Natural killer cell treated with Interleukin-12 subunit alpha and Interleukin-12 subunit beta and Interleukin-15 and Interleukin-18, amount 100 ng/mL, for 72 hours (primary cell): ENCODE measurements at regions not wholly inside any gene's neighbourhood (a gene's known extent, or its start where the extent isn't known, plus 50 kb on each side); places are given as distances from the start of the nearest gene placed in this dataset.
"Not testable (repeated sequence)": the region's sequence is repeated elsewhere in the genome, so short reads cannot be mapped to it uniquely, and the experiment has no call there.

Experiments
- ATAC-seq, 2 donors: fragments of 150-1000 bp; cut with Tn5 transposase in 1 of 2; sonication (Bioruptor Pico), chemical (Tn5 transposase) in 1 of 2; 2 replicates each; pipeline ENCODE4 v1.10.0; 2021
- DNase-seq: peaks from one replicate; pipeline ENCODE4 v3.0.0; 2022; ENCODE audit warnings: low spot score
- H3K27ac Mint-ChIP-seq, 2 donors: 1 replicate in 1 of 2; 2 replicates in 1 of 2; pipeline ENCODE4 v1.8.0; 2022; ENCODE audit warnings: mixed read lengths in 2 of 2, mild to moderate bottlenecking in 1 of 2, moderate library complexity in 1 of 2
- H3K27me3 Mint-ChIP-seq, 2 donors: 1 replicate in 1 of 2; 2 replicates in 1 of 2; pipeline ENCODE4 v1.8.0; 2022; ENCODE audit warnings: mixed read lengths in 2 of 2
- H3K36me3 Mint-ChIP-seq: one replicate; pipeline ENCODE4 v1.8.0; 2022; ENCODE audit warnings: mixed read lengths
- H3K4me1 Mint-ChIP-seq, 2 donors: 1 replicate in 1 of 2; 2 replicates in 1 of 2; pipeline ENCODE4 v1.8.0; 2022; ENCODE audit warnings: low read depth in 2 of 2, mixed read lengths in 2 of 2, mild to moderate bottlenecking in 1 of 2
- H3K4me3 Mint-ChIP-seq: one replicate; pipeline ENCODE4 v1.8.0; 2022; ENCODE audit warnings: mixed read lengths
- H3K9me3 Mint-ChIP-seq: 2 replicates; pipeline ENCODE4 v1.8.0; 2022; ENCODE audit warnings: mixed read lengths

DNA sequence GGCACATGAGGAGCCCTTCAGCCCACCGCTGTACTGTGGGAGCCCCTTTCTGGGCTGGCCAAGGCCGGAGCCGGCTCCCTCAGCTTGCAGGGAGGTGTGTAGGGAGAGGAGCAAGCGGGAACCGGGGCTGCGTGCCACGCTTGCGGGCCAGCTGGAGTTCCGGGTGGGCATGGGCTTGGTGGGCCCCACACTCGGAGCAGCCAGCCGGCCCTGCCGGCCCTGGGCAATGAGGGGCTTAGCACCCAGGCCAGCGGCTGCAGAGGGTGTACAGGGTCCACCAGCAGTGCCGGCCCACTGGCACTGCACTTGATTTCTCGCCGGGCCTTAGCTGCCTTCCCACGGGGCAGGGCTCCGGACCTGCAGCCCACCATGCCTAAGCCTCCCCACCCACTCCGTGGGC is 150.5 kb downstream of the OR4C45 start:
- H3K4me3 Mint-ChIP-seq, H3K27ac Mint-ChIP-seq, ATAC-seq, H3K4me1 Mint-ChIP-seq, H3K27me3 Mint-ChIP-seq, DNase-seq: not testable (repeated sequence)
- Mint-ChIP-seq H3K36me3 (peaks cover 15% of the 10 kb centered on the region), H3K9me3 (peaks cover 28% of the 10 kb centered on the region)

DNA sequence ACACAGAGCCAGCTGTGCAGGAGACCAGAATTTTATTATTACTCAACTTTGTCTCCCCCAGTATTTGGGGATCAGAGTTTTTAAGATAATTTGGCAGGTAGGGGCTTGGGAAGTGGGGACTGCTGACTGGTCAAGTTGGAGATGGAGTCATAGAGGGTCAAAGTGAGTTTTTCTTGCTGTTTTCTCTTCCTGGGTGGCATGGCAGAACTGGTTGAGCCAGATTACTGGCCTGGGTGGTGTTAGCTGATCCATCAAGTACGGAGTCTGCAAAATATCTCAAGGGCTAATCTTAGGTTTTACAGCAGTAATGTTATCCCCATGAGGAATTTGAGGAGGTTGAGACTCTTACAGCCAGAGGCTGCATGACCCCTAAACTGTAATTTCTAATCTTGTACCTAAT is 153.5 kb downstream of the OR4C45 start:
- H3K4me1 Mint-ChIP-seq = no peaks in the 10 kb centered on the region
- H3K9me3 Mint-ChIP-seq = peaks cover 21% of the 10 kb centered on the region
- H3K36me3 Mint-ChIP-seq = peaks cover 10% of the 10 kb centered on the region
- H3K27ac Mint-ChIP-seq = no peak overlapping the region
- no peak for ATAC-seq
- H3K27me3 Mint-ChIP-seq = no peaks in the 10 kb centered on the region
- no peak overlapping the region for H3K4me3 Mint-ChIP-seq
- DNase-seq = no peak

DNA sequence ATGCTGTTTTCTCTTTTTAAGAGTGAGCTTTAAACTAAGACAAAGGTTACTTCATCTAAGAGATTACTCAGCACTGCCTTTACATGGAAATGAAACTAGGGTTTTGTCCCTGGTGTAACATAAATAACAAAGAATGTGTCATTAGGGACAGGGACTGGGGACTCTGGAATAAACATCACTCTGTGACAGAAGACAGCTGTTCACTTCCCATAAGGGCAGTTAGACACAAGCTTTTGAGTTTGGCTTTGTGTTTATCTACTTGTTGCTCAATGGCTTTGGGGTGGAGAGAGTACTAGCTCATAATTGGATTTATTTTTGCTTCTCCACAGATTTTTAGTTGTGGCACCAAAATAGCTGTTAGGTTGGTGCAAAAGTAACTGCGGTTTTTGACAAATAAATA is 154.5 kb downstream of the OR4C45 start:
- H3K27me3 Mint-ChIP-seq = no peaks in the 10 kb centered on the region
- no peak for ATAC-seq
- H3K27ac Mint-ChIP-seq = no peak overlapping the region
- H3K36me3 Mint-ChIP-seq = peaks cover 14% of the 10 kb centered on the region
- H3K4me1 Mint-ChIP-seq = no peaks in the 10 kb centered on the region
- peaks cover 20% of the 10 kb centered on the region for H3K9me3 Mint-ChIP-seq
- no peak overlapping the region for H3K4me3 Mint-ChIP-seq
- no peak for DNase-seq

DNA sequence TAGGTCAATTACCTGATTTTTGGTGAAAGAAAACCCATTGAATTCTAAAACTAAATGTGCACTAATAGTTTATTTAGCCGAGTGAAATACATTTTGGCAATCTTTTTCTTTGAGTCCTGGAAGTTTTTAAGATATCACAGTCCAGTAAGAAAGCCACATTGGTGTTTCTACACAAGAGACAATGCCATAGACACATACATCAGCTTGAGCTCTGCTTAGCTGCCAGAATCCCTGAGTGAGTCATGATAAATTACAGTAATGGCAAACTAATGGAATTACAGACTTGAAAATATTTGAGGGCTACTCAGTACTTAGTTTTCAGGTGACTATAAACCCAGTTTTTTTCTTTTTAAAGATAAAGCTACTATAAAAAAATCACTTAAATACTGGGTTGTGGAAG is 155.4 kb downstream of the OR4C45 start:
- Mint-ChIP-seq H3K4me1 (no peaks in the 10 kb centered on the region), H3K36me3 (peaks cover 15% of the 10 kb centered on the region), H3K9me3 (peaks cover 15% of the 10 kb centered on the region), H3K27ac (no peak overlapping the region), H3K27me3 (no peaks in the 10 kb centered on the region), H3K4me3 (no peak overlapping the region)
- no peak for ATAC-seq
- DNase-seq = no peak

DNA sequence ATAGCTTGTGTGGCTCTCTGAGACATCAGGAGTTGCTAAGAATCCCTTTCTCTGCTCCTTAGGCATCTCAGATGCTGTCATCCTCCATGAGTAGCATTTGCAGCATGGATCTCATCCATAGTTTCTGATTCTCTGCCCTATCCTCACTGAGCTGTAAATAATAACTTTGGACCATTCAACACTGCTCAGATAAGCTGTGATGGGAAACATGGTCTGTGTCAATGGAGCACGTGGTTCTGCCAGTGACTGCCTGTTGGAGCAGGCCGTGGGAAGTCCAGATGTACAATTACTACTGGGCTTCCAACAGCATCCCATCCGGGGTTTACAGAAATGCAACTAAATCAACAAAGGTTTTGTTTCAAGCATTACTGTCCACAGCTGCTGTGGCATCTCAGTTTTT is 160.1 kb downstream of the OR4C45 start:
- H3K4me1 Mint-ChIP-seq = no peaks in the 10 kb centered on the region
- no peak for ATAC-seq
- peaks cover 11% of the 10 kb centered on the region for H3K36me3 Mint-ChIP-seq
- peaks cover 17% of the 10 kb centered on the region for H3K9me3 Mint-ChIP-seq
- no peak for DNase-seq
- no peak overlapping the region for H3K27ac Mint-ChIP-seq
- H3K4me3 Mint-ChIP-seq = no peak overlapping the region
- no peaks in the 10 kb centered on the region for H3K27me3 Mint-ChIP-seq

DNA sequence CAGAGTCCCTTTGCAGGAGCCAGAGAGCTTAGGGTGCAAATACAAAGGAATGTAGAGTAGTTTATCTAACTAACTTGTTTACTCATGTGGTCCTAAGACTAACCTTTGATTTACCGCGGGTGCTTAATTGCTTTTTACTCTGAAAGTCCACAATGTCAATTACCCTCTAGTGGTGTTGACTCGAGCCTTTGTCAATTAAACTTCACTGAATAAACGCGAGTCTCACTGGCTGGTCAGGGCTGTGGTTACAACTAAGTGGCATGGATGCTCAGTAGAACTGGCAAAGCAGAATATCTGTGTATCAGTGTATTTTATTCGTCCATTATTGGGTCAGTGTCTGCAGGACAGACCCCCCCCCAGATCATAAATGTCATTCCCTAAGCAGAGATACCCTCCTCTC is 181.7 kb downstream of the OR4C45 start:
- no peaks in the 10 kb centered on the region for H3K4me1 Mint-ChIP-seq
- no peak overlapping the region for H3K4me3 Mint-ChIP-seq
- DNase-seq (no peak), ATAC-seq (no peak)
- H3K27me3 Mint-ChIP-seq = no peaks in the 10 kb centered on the region
- H3K36me3 Mint-ChIP-seq = peaks cover 5% of the 10 kb centered on the region
- no peak overlapping the region for H3K27ac Mint-ChIP-seq
- peaks cover 24% of the 10 kb centered on the region for H3K9me3 Mint-ChIP-seq

DNA sequence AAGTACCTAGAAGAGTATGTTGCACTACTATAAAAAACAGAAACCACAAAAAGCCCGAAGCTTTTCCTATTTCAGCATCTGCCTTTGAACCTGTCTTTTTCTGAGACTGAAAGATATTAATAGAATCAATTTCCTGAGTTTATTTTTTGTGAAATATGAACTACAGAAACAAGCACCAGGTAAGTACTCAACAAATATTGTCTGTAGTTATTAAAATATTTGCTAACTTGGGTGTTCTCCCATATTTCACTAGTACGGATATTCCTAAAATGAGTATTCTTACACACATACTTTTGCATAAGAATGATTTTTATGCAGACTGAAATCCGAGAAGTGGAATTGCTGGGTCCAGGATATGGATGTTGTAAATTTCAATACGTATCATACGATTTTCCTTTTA is 188.0 kb downstream of the OR4C45 start:
- H3K4me3 Mint-ChIP-seq = no peak overlapping the region
- ATAC-seq (no peak), DNase-seq (no peak)
- no peaks in the 10 kb centered on the region for H3K36me3 Mint-ChIP-seq
- H3K9me3 Mint-ChIP-seq = peaks cover 10% of the 10 kb centered on the region
- H3K27me3 Mint-ChIP-seq = no peaks in the 10 kb centered on the region
- no peak overlapping the region for H3K27ac Mint-ChIP-seq
- H3K4me1 Mint-ChIP-seq = no peaks in the 10 kb centered on the region

DNA sequence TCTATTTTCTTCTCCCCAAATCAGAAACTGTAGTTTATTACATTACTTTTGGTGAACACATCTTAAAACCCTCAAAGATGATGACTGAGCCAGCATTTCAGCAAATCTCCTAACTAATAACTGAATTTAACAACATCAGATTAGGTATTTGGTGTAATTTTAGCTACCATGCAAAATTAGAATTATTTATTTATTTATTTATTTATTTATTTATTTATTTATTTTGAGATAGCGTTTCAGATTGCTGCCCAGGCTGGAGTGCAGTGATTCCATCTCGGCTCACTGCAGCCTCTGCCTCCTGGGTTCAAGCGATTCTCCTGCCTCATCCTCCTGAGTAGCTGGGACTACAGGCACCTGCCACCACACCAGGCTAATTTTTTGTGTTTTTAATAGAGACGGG is 205.7 kb downstream of the OR4C45 start:
- H3K4me3 Mint-ChIP-seq, H3K27ac Mint-ChIP-seq, ATAC-seq, H3K27me3 Mint-ChIP-seq, H3K36me3 Mint-ChIP-seq, H3K9me3 Mint-ChIP-seq, DNase-seq, H3K4me1 Mint-ChIP-seq: not testable (repeated sequence)

DNA sequence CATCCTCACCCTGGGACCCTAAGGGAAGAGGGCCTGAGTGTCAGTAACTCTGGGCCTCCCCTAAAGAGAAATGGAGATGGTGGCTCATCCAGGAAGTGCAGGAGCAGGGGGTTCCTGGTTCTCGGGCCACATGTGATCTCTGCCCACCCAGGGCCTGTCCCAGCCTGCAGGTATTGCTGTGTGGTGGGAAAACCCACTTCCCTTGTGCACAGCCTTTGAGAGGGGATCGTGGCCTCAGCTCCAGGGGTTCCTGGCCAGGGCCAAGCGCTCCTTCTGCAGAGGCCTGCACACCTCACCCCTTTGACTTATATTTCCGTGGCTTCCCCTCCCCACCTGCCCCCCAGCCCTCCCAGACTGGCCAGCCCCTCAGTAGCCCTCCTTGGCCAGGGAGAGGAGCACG is 213.5 kb downstream of the OR4C45 start:
- Mint-ChIP-seq H3K27me3 (no peaks in the 10 kb centered on the region), H3K4me3 (no peak overlapping the region), H3K27ac (no peak overlapping the region), H3K9me3 (peaks cover 3% of the 10 kb centered on the region), H3K36me3 (no peaks in the 10 kb centered on the region), H3K4me1 (no peaks in the 10 kb centered on the region)
- ATAC-seq = no peak
- DNase-seq = no peak

DNA sequence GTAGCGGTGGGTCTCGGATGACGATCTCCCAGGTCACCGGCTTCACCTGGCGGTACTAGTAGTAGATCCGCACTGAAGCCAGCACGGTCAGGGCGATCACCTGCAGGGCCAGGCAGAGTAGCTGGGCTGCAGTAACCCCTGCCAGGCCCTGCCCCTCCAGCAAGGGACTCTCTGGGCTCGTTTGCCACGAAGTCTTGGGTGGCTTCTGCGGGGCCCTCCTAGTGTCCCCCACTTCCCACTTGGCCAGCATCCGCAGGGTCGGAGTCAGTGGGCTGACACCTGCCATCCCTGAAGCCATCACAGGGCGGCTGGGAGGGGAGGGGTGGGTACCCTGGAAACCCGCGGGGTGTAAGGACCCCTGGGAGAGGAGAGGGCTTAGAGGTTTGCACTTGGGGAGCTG is 214.0 kb downstream of the OR4C45 start:
- Mint-ChIP-seq H3K27ac (no peak overlapping the region), H3K4me3 (no peak overlapping the region), H3K9me3 (peaks cover 3% of the 10 kb centered on the region), H3K27me3 (no peaks in the 10 kb centered on the region), H3K4me1 (no peaks in the 10 kb centered on the region), H3K36me3 (no peaks in the 10 kb centered on the region)
- ATAC-seq = no peak
- no peak for DNase-seq

DNA sequence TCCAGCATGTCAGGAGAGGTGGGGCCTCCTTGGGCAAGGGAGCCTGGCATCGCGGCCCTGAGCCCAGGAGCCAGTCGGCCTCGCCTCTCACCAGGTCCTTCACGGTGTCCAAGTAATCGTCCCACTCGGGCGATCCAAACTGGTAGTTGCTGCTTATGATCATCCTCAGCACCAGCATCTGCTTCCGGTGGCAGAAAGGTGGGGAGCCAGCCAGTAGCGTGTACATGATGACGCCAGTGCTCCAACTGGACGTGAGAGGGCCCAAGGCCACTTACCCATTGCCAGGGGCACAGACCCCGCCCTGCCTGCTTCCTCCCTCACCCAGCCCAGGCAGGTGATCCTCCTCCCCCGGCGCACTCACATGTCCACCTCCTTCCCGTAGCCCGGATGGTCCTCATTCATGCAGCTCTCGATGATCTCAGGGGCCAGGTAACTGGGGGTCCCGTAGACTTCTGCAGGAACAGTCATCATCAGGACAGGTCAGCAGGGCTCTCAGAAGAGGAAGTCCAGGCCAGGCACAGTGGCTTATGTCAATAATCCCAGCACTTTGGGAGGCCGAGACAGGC is 214.7 kb downstream of the OR4C45 start:
- no peak for DNase-seq
- peaks cover 3% of the 10 kb centered on the region for H3K9me3 Mint-ChIP-seq
- no peak overlapping the region for H3K4me3 Mint-ChIP-seq
- no peak for ATAC-seq
- no peaks in the 10 kb centered on the region for H3K27me3 Mint-ChIP-seq
- no peaks in the 10 kb centered on the region for H3K4me1 Mint-ChIP-seq
- no peaks in the 10 kb centered on the region for H3K36me3 Mint-ChIP-seq
- H3K27ac Mint-ChIP-seq = no peak overlapping the region

DNA sequence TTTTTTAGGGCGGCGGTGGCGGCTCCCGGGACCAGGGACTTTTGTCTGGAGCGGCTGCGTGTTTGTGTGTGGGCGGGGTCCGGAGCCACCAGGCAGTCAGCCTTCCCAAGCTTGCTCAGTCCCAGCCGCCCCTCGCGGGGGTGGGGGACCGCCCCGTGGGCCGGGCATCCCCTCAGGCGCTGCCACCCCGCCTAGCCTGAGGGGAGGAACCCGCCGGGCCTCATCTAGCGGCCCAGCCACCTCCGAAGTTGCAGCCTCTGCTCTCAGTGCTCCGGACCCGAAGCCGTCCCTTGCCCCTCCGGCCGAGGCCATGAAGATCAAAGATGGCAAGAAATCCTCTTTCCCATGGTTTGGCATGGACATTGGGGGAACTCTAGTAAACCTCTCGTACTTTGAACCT is 235.2 kb downstream of the OR4C45 start:
- H3K36me3 Mint-ChIP-seq = peaks cover 26% of the 10 kb centered on the region
- no peak overlapping the region for H3K4me3 Mint-ChIP-seq

DNA sequence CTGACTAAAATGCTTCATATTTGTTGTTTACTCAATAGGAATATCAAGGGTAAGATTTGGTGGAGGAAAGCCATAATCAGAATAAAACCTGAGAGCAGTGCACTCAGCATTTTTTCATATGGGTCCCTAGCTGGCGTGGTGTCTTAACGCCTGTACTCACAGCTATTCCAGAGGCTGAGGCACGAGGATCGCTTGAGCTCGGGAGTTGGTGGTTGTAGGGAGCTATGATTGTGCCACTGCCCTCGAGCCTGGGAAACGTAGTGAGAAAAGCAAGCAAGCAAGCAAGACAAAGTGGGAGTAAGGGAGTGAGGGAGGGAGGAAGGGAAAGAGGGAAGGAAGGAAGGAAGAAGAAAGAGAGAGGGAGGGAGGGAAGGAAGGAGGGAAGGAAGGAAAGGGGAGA is 242.5 kb downstream of the OR4C45 start:
- DNase-seq (no peak), ATAC-seq (no peak)
- Mint-ChIP-seq H3K27me3 (no peaks in the 10 kb centered on the region), H3K4me3 (no peak overlapping the region), H3K4me1 (no peaks in the 10 kb centered on the region), H3K27ac (no peak overlapping the region), H3K9me3 (peaks cover 26% of the 10 kb centered on the region), H3K36me3 (peaks cover 10% of the 10 kb centered on the region)

More for the DNA sequence above, 235.2 kb downstream of the OR4C45 start:
- H3K9me3 Mint-ChIP-seq = peaks cover 27% of the 10 kb centered on the region
- no peak for ATAC-seq
- no peaks in the 10 kb centered on the region for H3K27me3 Mint-ChIP-seq
- no peaks in the 10 kb centered on the region for H3K4me1 Mint-ChIP-seq
- no peak for DNase-seq
- H3K27ac Mint-ChIP-seq = no peak overlapping the region

DNA sequence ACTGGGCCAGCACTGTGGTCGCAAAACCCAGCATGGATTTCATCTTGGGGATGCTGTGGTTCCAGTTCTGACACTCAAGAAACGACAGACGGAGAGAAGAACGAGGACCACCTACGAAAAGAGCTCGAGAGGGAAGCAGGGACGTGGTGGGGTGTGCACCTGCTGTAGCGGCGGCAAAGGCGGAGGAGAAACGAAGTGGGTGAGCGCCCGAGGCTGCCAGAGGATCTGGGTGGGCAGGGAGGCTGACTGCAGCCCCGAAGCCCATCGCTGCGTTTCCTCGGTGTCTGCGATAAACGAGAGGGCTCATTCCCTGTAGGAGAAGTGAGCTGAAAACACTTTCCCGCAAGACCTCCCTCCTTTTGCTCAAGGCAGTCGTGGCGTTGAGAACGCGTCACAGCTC is 246.1 kb downstream of the OR4C45 start:
- Mint-ChIP-seq H3K27me3 (no peaks in the 10 kb centered on the region), H3K4me1 (no peaks in the 10 kb centered on the region), H3K4me3 (no peak overlapping the region), H3K27ac (no peak overlapping the region), H3K9me3 (peaks cover 29% of the 10 kb centered on the region), H3K36me3 (peaks cover 21% of the 10 kb centered on the region)
- DNase-seq (no peak), ATAC-seq (no peak)

DNA sequence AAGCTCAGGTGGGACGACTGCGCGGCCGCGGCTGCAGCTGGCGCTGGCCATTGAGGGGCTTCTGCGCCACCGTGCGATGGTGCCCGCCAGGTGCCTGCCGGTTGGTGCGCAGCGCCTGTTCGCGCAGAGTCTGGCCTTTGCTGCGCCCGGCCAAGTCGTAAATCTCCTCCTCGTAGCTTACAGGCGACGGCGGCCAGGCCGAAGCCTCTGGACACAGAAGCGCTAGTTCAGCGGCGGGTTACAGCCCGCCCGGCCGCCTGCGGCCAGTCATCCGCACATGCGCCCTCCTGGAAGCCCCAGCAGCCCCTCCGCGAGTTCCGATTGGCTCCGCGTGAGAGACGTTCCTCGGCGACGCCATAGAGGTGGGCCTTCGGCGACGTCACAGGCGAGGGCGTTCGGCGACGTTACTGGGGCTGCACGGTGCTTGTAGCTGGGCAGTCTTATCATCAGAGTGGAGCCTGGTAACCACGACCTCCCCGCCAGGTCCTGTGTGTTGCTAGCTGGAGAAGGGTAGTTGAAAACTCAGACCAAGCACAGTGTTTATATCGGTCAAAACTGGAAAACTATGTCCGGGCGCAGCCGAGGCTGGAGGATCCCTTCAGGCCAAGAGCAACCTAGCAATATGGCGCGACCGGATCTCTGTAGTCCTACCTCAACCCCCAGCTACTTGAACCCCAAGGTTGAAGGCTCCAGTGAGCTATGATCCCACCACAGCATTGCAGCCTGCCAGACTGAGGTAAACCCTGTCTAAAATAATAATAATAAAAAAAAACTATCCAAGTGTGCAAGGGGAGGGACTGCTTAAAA is 265.7 kb downstream of the OR4C45 start:
- Mint-ChIP-seq H3K27ac (no peak overlapping the region), H3K4me1 (no peaks in the 10 kb centered on the region), H3K9me3 (no peaks in the 10 kb centered on the region), H3K36me3 (no peaks in the 10 kb centered on the region), H3K4me3 (no peak overlapping the region), H3K27me3 (no peaks in the 10 kb centered on the region)
- no peak for ATAC-seq
- DNase-seq = no peak
